ENCODE measurements at regions not wholly inside any gene's neighbourhood (a gene's known extent, or its start where the extent isn't known, plus 50 kb on each side); places are given as distances from the start of the nearest gene placed in this dataset.

GRCh38 chr4:116925900-116926457, 159.4 kb downstream of the TRAM1L1 start:
- no peak overlapping the region for H3K4me3 ChIP-seq (ENCODE audit: insufficient read depth, low read depth, low read length)
- dilution Hi-C loops (cut with HindIII; ENCODE audit: low sequenced_read_pairs, unreplicated experiment), result no loop called here
- no peaks in the 10 kb centered on the region for H3K4me1 ChIP-seq (ENCODE audit: control insufficient read depth, insufficient read depth, low read length)
- no peak overlapping the region for H2BK5ac ChIP-seq (ENCODE audit: low read depth, low read length, poor library complexity, severe bottlenecking)
- H2BK15ac ChIP-seq (ENCODE audit: low read depth, low read length), result no peak overlapping the region
- H2AFZ ChIP-seq (replicated peaks; ENCODE audit: low read length, poor library complexity), result peak overlapping the region; percentile 11
- H3K18ac ChIP-seq (ENCODE audit: low read depth, low read length), result no peak overlapping the region
- no peaks in the 10 kb centered on the region for H3K79me1 ChIP-seq (ENCODE audit: low read depth in 1 of 2, low read length in 2 of 2)
- H3K9ac ChIP-seq (ENCODE audit: low read depth, low read length), result no peak overlapping the region
- no peak overlapping the region for H2BK120ac ChIP-seq (ENCODE audit: low read depth, low read length)
- no peak overlapping the region; the same call in 1 of the 2 replicates for H3K4me2 ChIP-seq (ENCODE audit: low read depth, low read length)
- intact Hi-C loops (cut with micrococcal nuclease), result no loop called here
- H2BK20ac ChIP-seq (ENCODE audit: low read depth, low read length), result no peak overlapping the region
- H3K56ac ChIP-seq (ENCODE audit: extremely low read depth, insufficient read depth, low read length), result no peak overlapping the region
- ATAC-seq (ENCODE audit: low read depth) (no peak), DNase-seq (no peak)
- BruUV-seq (replicated peaks), result no TSS peak
- H3K23ac ChIP-seq (ENCODE audit: low read depth, low read length), result no peak overlapping the region
- no peak overlapping the region for H4K8ac ChIP-seq (ENCODE audit: low read depth in 2 of 2, low read length in 2 of 2)
- no peak overlapping the region for H4K91ac ChIP-seq (ENCODE audit: insufficient read depth, low read depth, low read length)
- no peak overlapping the region for H3K4ac ChIP-seq (ENCODE audit: low read depth, low read length)
- H3K27me3 ChIP-seq (ENCODE audit: control insufficient read depth, insufficient read depth, low read length), result no peaks in the 10 kb centered on the region
- ChIA-PET POLR2A (ENCODE audit: unreplicated experiment) (no interaction called here), CTCF (no interaction called here)
- H3K14ac ChIP-seq (replicated peaks; ENCODE audit: low read depth, low read length), result no peak overlapping the region
- H2AK9ac ChIP-seq (replicated peaks; ENCODE audit: low read depth, low read length, poor library complexity), result no peak overlapping the region
- TF ChIP-seq RAD21 (IDR thresholded peaks at IDR 0.05; ENCODE audit: low read length) (no peak), RFX5 (IDR thresholded peaks at IDR 0.05; ENCODE audit: low read depth, low read length) (no peak), SMC3 (IDR thresholded peaks at IDR 0.05; ENCODE audit: low read depth, low read length) (no peak), NFE2L2 (IDR thresholded peaks at IDR 0.05; ENCODE audit: low read depth, low read length) (no peak), BHLHE40 (IDR thresholded peaks at IDR 0.05; ENCODE audit: low read depth, low read length) (no peak), POLR2A (IDR thresholded peaks at IDR 0.05; ENCODE audit: low read depth, low read length) (no peak), MAFK (IDR thresholded peaks at IDR 0.05; ENCODE audit: low read depth, low read length) (no peak)
- TF ChIP-seq, protein P1, sequence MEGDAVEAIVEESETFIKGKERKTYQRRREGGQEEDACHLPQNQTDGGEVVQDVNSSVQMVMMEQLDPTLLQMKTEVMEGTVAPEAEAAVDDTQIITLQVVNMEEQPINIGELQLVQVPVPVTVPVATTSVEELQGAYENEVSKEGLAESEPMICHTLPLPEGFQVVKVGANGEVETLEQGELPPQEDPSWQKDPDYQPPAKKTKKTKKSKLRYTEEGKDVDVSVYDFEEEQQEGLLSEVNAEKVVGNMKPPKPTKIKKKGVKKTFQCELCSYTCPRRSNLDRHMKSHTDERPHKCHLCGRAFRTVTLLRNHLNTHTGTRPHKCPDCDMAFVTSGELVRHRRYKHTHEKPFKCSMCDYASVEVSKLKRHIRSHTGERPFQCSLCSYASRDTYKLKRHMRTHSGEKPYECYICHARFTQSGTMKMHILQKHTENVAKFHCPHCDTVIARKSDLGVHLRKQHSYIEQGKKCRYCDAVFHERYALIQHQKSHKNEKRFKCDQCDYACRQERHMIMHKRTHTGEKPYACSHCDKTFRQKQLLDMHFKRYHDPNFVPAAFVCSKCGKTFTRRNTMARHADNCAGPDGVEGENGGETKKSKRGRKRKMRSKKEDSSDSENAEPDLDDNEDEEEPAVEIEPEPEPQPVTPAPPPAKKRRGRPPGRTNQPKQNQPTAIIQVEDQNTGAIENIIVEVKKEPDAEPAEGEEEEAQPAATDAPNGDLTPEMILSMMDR (conservative IDR thresholded peaks at IDR 0.05; ENCODE audit: low read depth, low read length), result no peak
- TF ChIP-seq, protein P2, sequence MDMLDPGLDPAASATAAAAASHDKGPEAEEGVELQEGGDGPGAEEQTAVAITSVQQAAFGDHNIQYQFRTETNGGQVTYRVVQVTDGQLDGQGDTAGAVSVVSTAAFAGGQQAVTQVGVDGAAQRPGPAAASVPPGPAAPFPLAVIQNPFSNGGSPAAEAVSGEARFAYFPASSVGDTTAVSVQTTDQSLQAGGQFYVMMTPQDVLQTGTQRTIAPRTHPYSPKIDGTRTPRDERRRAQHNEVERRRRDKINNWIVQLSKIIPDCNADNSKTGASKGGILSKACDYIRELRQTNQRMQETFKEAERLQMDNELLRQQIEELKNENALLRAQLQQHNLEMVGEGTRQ (IDR thresholded peaks at IDR 0.05; ENCODE audit: low read depth, low read length), result no peak
- H3K9me1 ChIP-seq (ENCODE audit: insufficient read depth, low read length), result no peaks in the 10 kb centered on the region
- no peak overlapping the region for H4K5ac ChIP-seq (ENCODE audit: low read depth, low read length)
- H3K27ac ChIP-seq (ENCODE audit: insufficient read depth, low read length), result no peak overlapping the region
- no peaks in the 10 kb centered on the region for H3K9me3 ChIP-seq (ENCODE audit: control insufficient read depth, insufficient read depth, low read length)
- H3K36me3 ChIP-seq (ENCODE audit: control insufficient read depth, insufficient read depth, low read length), result no peaks in the 10 kb centered on the region
- no peak overlapping the region for H2AK5ac ChIP-seq (ENCODE audit: low read depth, low read length)
- WGBS, 2 experiments (ENCODE audit: extremely low coverage in 2 of 2, insufficient read length in 1 of 2), result 2% methylated on average over 8 of the region's 51 CpGs; no CpG with 5 or more reads in 1 of the 2 experiments
- no peaks in the 10 kb centered on the region for H4K20me1 ChIP-seq (ENCODE audit: insufficient read depth, low read length)
- in situ Hi-C loops (cut with MboI; ENCODE audit: low sequenced_read_pairs), result no loop called here

Measured in IMR-90 (cell line).